Progenitor cell of endocrine pancreas (in vitro differentiated cells): ENCODE measurements at regions not wholly inside any gene's neighbourhood (a gene's known extent, or its start where the extent isn't known, plus 50 kb on each side); places are given as distances from the start of the nearest gene placed in this dataset.

Experiments
- DNase-seq: peaks from one replicate; pipeline ENCODE4 v3.0.0; 2021; ENCODE audit warnings: low spot score; ENCODE audit not compliant: unreplicated experiment
- H3K27ac Mint-ChIP-seq: 2 replicates; pipeline ENCODE4 v1.8.0; 2021; ENCODE audit warnings: mild to moderate bottlenecking, moderate library complexity, mixed read lengths
- H3K27me3 Mint-ChIP-seq: 2 replicates; pipeline ENCODE4 v1.8.0; 2021; ENCODE audit warnings: mixed read lengths
- H3K36me3 Mint-ChIP-seq: 2 replicates; pipeline ENCODE4 v1.8.0; 2022; ENCODE audit warnings: mixed read lengths; ENCODE audit not compliant: insufficient read depth
- H3K4me1 Mint-ChIP-seq: 2 replicates; pipeline ENCODE4 v1.8.0; 2021; ENCODE audit warnings: low read depth, mixed read lengths
- H3K4me3 Mint-ChIP-seq: 2 replicates; pipeline ENCODE4 v1.8.0; 2021; ENCODE audit warnings: low read depth, mild to moderate bottlenecking, moderate library complexity, mixed read lengths
- H3K9me3 Mint-ChIP-seq: 2 replicates; pipeline ENCODE4 v1.8.0; 2021; ENCODE audit warnings: low read depth, mixed read lengths
- CTCF ChIP-seq: fragments of 200-600 bp; sonication (generic); IDR thresholded peaks from one replicate; pipeline ENCODE4 v1.5.0; 2021; ENCODE audit warnings: antibody characterized with exemption, mild to moderate bottlenecking; ENCODE audit not compliant: unreplicated experiment

GRCh38 chr21:19034560-19034959 lies 631.0 kb upstream of the TMPRSS15 start:
- Mint-ChIP-seq H3K27me3 (no peaks in the 10 kb centered on the region), H3K36me3 (no peaks in the 10 kb centered on the region), H3K4me1 (peaks cover 13% of the 10 kb centered on the region), H3K4me3 (no peak overlapping the region), H3K27ac (no peak overlapping the region), H3K9me3 (peaks cover 5% of the 10 kb centered on the region)
- no peak for TF ChIP-seq CTCF
- DNase-seq: no peak

GRCh38 chr21:19045876-19046275 lies 642.3 kb upstream of the TMPRSS15 start:
- peaks cover 2% of the 10 kb centered on the region for H3K9me3 Mint-ChIP-seq
- no peak overlapping the region for H3K4me3 Mint-ChIP-seq
- H3K36me3 Mint-ChIP-seq: no peaks in the 10 kb centered on the region
- H3K27me3 Mint-ChIP-seq: no peaks in the 10 kb centered on the region
- TF ChIP-seq CTCF: no peak
- no peak for DNase-seq
- no peaks in the 10 kb centered on the region for H3K4me1 Mint-ChIP-seq
- no peak overlapping the region for H3K27ac Mint-ChIP-seq

- no peak overlapping the region for H3K27ac Mint-ChIP-seq
- H3K4me1 Mint-ChIP-seq: no peaks in the 10 kb centered on the region
- no peak for DNase-seq
- peaks cover 7% of the 10 kb centered on the region for H3K9me3 Mint-ChIP-seq
- H3K36me3 Mint-ChIP-seq: no peaks in the 10 kb centered on the region
- H3K27me3 Mint-ChIP-seq: no peaks in the 10 kb centered on the region
- TF ChIP-seq CTCF: no peak
- H3K4me3 Mint-ChIP-seq: no peak overlapping the region
Observed at GRCh38 chr21:19048098-19048672, 644.6 kb upstream of the TMPRSS15 start.

GRCh38 chr21:19049567-19049966 lies 646.0 kb upstream of the TMPRSS15 start:
- DNase-seq: no peak
- Mint-ChIP-seq H3K27ac (no peak overlapping the region), H3K4me1 (no peaks in the 10 kb centered on the region), H3K9me3 (peaks cover 8% of the 10 kb centered on the region), H3K36me3 (no peaks in the 10 kb centered on the region), H3K27me3 (no peaks in the 10 kb centered on the region), H3K4me3 (no peak overlapping the region)
- no peak for TF ChIP-seq CTCF

- Mint-ChIP-seq H3K4me1 (no peaks in the 10 kb centered on the region), H3K36me3 (no peaks in the 10 kb centered on the region), H3K27ac (no peak overlapping the region), H3K27me3 (no peaks in the 10 kb centered on the region), H3K9me3 (no peaks in the 10 kb centered on the region), H3K4me3 (no peak overlapping the region)
- no peak for DNase-seq
- no peak for TF ChIP-seq CTCF
Observed at GRCh38 chr21:19065164-19065563, 661.6 kb upstream of the TMPRSS15 start.
